NOMO-1 treated with dmso at 0.1 percent for 144 hours (cell line): ENCODE measurements at regions not wholly inside any gene's neighbourhood (a gene's known extent, or its start where the extent isn't known, plus 50 kb on each side); places are given as distances from the start of the nearest gene placed in this dataset.

Source experiments
- DNase-seq: peaks from one replicate; lab custom pipeline; 2025; ENCODE audit not compliant: unreplicated experiment; lab: John Stamatoyannopoulos, UW

- no peak for DNase-seq
Measured at GRCh38 chr5:74324556-74324955, 316.0 kb downstream of the ENC1 start.

DNA sequence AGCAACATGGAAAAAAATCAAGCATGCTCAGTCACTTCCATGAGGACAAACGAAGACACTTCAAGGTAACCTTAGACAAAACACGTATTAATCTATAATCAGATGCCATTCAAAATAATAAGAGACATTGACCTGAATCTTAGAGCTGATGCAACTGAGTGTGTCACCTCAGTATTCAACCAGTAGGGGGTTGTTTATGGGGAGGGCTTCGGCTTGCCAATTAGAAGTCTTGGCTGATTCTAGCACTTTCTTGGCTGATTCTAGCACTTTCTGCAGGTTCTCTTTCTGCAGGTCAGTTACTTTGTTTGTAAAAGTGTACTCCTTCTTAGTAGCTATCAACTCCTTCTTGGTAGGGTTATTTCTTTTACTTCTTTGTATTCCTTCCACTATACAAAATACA is 317.6 kb downstream of the ENC1 start:
- DNase-seq = no peak

- no peak for DNase-seq
Measured at GRCh38 chr5:74322191-74322590, 318.3 kb downstream of the ENC1 start.

DNA sequence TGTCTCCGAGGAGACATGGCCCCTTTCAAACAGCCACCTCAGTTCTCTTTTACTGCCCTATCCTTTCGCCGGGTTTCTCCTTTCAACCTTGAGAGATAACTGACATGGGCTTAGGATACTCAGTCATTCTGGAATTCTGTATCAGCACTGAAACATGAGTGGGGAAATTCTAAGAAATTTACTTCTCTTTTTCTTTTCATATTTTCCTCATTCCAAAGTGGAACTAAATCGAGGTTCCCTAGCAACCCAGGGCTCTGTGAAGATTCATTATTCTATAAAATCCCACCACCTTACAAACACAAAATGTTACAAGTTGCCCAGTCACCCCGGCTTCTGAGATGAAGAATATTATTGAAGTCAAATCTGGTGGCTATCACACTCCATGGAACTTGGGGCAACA is 319.2 kb downstream of the ENC1 start:
- DNase-seq = no peak

- DNase-seq = no peak
Measured at GRCh38 chr5:74320526-74320925, 320.0 kb downstream of the ENC1 start.

GRCh38 chr5:74319076-74319475 is 321.5 kb downstream of the ENC1 start:
- no peak for DNase-seq

DNA sequence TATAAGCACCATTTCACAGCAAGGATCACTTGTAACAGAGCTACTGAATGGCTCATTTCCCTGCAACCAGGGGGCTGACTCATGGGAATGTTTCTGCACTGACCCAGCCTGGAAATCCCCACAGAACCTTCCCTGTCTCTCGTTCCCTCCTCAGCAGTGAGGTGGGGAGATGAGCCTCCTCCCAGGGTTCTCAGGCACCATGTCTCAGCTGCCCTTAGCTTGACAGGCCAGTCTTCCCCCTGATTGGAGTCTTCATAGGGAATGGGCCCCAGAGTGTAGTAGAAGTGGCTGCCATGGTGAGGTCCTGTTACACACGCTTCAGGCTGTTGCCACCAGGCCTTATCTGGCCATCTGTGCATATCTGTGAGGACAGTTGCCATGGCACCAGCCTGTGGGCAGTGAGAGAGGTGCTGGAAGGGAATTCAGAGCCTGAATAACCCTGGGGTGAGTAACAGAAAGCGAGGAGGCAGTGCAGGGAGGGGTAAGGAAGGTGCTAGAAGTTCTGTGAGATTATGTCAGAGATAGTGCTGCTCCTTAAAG is 324.4 kb downstream of the ENC1 start:
- DNase-seq = no peak

DNA sequence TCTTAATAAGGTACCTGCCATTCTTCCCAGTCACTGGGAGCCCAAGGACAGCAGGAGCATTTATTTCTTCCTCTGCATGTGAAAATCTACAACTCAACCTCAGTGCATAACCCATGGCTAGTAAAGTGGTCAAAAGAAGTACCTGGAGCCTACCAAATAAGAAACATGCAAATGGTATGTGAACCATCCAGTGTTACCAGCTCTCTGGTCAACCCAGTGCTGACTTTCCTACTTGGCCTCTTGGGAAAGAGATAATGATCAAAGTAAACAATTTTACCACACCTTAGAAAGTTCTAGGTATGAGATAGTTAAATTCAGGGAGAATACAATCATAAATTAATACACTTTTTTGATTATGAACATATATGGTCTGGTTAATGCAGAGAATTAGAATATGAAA is 325.6 kb downstream of the ENC1 start:
- no peak for DNase-seq

- DNase-seq = no peak
Measured at GRCh38 chr5:74313896-74314295, 326.6 kb downstream of the ENC1 start.

DNA sequence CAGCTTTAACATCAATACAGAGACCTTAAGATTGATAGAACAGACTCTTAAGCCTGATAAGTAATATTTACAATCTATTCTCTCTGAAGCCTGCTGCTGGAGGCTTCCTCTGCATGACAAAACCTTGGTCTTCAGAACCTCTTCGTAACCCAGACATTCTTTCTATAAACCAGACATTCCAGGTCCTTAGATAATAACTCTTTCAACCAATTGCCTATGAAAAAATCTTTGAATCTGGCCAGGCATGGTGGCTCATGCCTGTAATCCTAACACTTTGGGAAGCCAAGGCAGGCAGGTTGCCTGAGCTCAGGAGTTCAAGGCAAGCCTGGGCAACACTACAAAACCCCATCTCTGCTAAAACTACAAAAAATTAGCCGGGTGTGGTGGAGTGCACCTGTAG is 327.8 kb downstream of the ENC1 start:
- no peak for DNase-seq

DNA sequence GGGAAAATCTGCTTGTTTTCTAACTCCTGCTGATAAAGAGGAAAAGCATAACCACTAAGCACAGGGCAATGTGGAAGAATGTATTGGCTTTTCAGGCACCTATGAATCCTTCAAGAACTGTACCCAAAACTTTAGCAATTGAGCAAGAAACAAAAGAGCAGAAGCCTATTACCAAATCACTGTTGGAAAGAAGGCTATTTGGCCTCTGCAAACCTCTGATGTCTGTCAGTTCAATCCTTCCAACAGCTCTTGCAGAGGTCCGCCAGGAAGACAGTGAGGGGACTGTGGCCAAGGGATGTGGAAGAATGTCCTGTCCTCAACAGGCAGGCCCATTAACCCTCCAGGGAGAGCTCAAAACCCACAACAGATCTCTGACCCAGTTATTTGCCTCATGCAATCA is 328.6 kb downstream of the ENC1 start:
- no peak for DNase-seq

- DNase-seq = no peak
Measured at GRCh38 chr5:74310997-74311930, 329.3 kb downstream of the ENC1 start.

GRCh38 chr5:74310386-74310785 is 330.1 kb downstream of the ENC1 start:
- DNase-seq = no peak

GRCh38 chr5:74309050-74309449 is 331.5 kb downstream of the ENC1 start:
- DNase-seq = no peak

GRCh38 chr5:74306845-74307244 is 333.7 kb downstream of the ENC1 start:
- no peak for DNase-seq

GRCh38 chr5:74304536-74304935 is 336.0 kb downstream of the ENC1 start:
- DNase-seq = no peak

- DNase-seq = no peak
Measured at GRCh38 chr5:74303578-74303977, 336.9 kb downstream of the ENC1 start.

DNA sequence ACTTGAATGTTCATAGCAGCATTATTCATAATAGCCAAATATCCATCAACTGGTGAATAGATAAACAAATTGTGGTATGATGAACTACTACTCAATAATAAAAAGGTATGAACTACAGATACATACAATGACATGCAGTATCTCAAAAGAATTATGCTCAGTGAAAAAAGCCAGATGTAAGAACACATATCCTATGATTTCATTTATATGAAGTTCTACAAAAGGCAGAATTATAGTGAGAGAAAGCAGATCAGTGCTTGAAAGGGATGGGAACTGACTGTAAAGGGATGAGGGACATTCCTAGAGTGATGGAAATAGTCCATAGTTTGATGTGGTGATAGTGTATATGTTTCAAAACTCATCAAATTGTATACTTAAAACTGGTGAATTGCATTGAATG is 339.0 kb downstream of the ENC1 start:
- DNase-seq = no peak

GRCh38 chr5:74300808-74301389 is 339.6 kb downstream of the ENC1 start:
- DNase-seq = no peak

- no peak for DNase-seq
Measured at GRCh38 chr5:74299833-74300232, 340.7 kb downstream of the ENC1 start.

DNA sequence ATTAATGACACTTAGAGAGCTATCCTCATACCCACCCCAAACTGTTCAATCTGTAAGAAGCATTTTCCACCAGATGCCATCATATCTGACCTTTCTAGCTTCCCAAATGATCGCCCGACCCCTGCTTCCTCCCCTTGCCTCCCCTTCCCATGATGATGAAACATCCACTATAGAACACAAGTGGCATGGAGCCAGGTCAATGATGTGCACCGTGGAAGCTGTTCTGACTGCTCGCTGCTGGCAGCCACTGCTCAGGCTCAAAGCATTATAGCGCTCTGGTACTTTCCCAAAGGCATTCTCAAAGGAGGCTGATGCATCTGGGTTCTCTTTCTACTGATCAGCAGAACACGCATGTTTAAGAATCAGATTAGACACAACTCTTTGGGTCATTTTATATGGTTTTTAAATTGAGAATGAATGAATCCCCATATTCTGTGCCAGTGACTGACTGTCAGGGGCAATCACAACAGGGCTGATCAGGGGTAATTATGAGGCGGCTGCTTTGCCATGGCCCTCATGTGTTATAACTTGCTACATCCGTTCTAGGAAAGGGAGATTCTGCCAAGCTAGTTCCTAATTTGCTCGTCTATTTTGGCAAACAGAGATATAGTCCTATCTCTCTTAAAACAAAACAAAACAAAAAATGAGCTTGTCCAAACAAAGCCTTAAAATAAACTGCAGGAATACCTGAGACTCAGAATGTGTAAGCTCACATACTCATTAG is 343.7 kb downstream of the ENC1 start:
- DNase-seq = no peak

- no peak for DNase-seq
Measured at GRCh38 chr5:74295676-74296075, 344.9 kb downstream of the ENC1 start.
